HS-5 (cell line): ENCODE measurements at regions not wholly inside any gene's neighbourhood (a gene's known extent, or its start where the extent isn't known, plus 50 kb on each side); places are given as distances from the start of the nearest gene placed in this dataset.

ENCODE experiments used
- DNase-seq: peaks from one replicate; pipeline ENCODE4 v3.0.0-alpha.2; 2012; ENCODE audit warnings: low read depth

- no peak for DNase-seq
These were observed 151.7 kb upstream of the TOPAZ1 start for GRCh38 chr3:44090036-44090435.

DNA sequence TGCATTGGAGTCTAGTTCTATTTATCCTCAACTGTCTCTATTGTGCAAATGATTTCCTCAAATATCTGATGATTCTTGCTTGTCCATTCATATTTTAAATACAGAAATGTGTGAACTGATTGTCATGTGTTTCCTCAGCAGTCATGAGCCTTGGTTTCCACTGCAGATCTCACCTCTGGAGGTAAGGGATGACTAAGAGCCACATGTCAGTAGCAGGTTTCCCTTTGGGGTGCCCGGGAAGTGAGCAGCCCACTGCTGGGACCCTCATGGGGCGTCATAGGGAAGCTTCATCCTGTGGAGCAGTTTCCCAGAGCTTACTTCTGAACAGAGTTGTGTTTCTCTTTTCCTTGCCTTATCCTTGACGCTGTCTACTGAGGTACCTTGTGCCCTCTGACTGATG is 149.2 kb upstream of the TOPAZ1 start:
- DNase-seq, result no peak

DNA sequence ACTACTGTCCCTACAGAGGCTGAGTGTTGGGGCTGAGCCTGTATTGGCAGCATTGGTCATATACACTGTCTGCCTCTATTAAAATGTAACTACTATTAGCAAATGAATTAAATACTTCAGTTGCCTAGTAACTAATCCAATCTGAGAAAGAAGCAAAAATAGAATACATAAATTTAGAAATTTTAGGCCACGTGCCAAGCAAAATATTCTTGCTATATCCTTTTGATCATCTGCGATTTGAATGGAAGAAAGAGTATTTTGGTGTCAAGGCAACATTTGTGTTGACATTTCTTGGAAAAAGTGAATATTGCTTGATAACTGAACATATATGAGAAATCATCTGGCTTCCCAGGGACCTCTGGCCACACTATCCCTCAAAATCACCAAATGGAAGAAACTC is 148.2 kb upstream of the TOPAZ1 start:
- no peak for DNase-seq

GRCh38 chr3:44098656-44099415 is 142.8 kb upstream of the TOPAZ1 start:
- DNase-seq, result no peak

DNA sequence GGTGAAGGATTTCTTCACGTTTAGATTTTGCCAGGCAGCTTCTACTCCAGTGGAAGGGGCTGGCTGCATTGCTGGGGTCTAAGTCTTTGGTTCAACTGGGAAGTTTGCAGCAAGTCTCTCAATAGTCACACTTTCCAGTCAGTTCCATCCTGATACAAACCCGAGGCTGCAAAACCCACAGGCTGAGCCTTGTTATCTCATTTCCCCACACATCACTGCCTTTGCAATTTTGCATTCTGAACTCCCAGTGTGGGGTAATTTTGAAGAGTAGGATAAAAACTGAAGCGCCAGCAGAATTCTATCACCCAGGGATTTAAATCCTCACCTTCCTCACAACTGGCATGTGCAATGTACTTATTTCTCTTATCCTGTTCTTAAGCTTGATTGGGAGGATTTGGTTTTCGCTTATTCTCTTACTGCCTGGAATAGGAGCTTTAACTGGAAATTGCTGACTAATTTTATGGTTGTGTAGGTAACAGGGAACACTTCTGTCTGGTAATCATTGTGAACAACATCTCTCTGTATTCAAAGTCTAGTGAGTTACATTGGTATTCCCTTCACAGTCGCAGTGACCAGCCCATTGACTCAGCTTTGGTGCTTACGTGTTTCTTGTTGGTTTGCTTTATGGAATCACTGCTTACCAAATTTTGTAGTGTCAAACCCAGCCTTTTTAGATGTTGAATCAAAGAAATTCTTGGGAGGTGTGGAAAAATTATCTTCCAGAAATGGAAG is 142.0 kb upstream of the TOPAZ1 start:
- no peak for DNase-seq

GRCh38 chr3:44100298-44100695 is 141.4 kb upstream of the TOPAZ1 start:
- DNase-seq, result no peak

DNA sequence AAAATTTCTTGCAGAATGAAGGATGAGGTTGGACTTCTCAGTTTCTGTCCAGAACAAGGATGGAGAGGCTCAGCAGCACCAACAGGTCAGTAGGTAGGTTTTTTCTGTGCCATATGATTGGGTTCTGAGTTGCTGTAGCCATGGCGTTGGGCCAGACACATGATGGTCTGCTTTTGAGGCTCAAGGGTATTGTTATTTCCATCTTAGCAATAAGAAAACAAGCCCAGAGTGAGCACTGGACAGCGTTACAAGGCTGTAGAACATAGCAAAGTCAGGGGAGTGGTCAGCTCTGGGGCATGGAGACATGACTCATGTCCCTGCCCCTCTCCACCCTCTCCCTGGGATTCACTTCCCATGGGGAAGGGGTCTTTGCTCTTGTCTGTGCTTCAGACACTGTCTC is 137.6 kb upstream of the TOPAZ1 start:
- no peak for DNase-seq

GRCh38 chr3:44104668-44105321 is 136.9 kb upstream of the TOPAZ1 start:
- DNase-seq, result peak; percentile 39

DNA sequence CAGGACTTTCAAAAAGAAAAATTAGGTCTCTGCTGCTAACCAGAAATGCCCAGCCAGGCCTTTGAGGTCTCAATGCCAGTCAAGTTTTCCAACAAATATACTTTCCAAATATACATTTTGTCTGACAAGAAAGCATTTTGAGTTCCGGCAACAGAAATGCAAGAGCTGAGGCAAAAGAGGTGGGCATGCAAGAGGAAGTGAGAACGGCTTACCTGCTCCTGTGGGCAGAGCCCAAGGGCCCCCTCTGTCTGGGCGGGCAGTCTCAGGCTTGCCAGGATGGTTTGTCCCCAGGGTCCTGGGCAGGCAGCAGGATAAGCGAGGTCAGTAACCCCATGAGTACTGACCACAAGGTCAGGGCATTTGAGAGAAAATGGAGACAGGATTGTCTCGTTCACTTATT is 136.1 kb upstream of the TOPAZ1 start:
- DNase-seq, result no peak

DNA sequence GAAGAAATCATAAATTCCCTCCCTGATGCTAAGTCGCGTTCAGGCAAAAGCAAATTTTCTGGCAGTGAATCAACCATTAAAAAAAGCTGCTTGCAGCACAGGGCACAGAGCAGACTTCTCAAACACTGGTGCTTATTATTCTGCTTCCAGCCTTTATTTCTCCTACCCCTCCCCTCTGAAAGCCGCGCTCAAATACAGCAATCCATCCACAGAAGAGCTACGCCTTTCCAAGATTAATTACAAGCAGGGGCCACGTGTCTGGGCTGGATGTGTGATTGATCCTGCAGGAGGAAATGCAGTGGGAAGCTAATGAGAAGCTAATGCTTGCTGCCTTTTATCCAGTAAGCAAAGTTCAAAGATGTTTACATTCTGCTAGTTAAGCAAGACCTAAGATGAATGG is 134.9 kb upstream of the TOPAZ1 start:
- no peak for DNase-seq

DNA sequence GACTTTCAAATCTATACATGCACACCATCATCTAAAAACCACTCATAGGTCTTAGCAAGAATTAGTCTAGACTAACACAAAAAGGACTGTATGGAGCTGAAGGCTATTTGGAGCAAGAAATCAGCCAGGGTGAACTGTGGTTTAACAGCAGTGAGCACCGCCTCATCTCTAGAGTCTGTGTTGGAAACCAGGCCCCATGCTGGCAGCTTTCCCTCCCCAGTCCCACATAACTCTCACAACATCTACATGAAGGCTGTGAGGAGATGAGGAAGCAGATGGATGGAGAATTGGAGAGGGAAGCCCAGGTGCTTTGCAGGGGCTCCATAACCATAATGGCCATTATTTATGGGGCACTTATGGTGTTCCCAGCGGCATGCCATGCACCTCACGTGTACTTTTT is 133.2 kb upstream of the TOPAZ1 start:
- no peak for DNase-seq

- DNase-seq, result no peak
These were observed 131.8 kb upstream of the TOPAZ1 start for GRCh38 chr3:44109771-44110361.

DNA sequence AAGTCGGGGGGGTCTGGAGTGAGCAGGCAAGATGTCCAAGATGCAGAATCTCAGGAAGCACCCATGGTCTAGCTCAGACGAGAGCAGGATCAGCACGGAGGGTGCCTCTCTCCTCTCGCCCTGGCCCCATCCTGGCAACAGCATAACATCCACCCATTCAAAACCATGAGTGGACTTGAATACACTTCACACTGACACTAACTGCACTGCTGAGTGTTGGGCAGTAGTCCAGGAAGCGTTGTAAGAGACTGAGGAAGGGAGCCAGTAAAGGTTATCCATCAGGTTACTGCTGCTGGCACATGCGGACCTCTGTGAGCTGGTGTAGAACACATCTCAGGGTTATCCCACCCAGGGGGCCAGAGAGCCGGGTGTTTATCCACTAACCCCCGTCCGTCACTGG is 131.0 kb upstream of the TOPAZ1 start:
- DNase-seq, result no peak

- DNase-seq, result no peak
These were observed 130.2 kb upstream of the TOPAZ1 start for GRCh38 chr3:44111482-44111881.

DNA sequence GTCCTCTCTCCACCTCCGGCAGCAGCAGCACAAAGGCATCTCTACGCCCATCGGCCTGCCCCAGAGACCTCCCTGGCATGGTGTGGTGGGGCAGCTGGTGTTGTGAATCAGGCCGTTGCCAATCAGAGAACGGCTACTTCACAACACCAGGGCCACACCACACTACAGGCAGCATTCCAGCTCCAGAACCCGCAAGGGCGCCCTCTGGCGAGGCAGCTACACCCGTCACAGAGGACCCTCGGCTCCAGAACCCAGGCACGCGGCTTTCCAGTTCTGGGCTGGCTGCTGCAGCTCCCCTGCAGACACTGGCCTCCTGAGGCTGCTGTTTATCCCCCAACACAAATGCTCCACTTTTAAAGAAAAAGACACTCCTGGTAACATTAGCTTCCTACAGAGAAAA is 127.5 kb upstream of the TOPAZ1 start:
- no peak for DNase-seq

DNA sequence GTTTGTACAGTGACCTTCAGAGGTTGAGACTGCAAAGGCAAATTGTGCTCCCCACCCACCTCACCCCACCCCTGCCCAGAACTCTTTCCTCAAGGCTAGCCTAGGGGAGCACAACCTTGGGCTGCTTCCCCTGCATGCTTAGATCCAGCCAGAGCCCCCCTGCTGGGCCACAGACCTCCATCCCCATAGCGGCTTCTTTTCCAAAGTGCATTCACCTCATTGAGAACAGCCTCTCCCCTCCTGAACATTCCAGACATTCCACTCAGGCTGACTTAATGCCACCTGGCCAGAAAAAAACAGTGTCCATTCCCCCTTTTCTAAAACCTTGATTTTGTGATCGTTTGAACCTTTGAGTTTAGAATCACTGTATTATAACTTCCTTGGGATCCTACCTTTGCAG is 124.4 kb upstream of the TOPAZ1 start:
- DNase-seq, result no peak

DNA sequence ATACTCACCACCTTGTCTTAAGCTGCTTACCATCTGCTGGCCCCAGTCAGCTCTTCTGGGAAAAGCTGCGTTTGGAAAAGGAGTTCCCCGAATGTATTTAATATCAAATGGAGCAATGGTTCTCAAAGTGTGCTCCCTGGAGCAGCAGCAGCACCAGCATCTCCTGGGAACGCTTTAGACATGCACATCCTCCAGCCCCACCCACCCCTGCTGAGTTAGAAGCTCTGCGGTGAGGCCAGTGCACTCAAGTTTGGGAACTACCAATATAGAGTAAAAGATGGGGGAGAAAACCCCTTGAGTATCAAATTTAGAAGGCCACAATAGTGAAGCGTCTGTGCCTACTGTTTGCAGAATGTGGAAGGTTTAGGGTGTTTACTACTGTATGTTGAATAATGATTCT is 124.0 kb upstream of the TOPAZ1 start:
- no peak for DNase-seq

- no peak for DNase-seq
These were observed 120.7 kb upstream of the TOPAZ1 start for GRCh38 chr3:44120721-44121582.

DNA sequence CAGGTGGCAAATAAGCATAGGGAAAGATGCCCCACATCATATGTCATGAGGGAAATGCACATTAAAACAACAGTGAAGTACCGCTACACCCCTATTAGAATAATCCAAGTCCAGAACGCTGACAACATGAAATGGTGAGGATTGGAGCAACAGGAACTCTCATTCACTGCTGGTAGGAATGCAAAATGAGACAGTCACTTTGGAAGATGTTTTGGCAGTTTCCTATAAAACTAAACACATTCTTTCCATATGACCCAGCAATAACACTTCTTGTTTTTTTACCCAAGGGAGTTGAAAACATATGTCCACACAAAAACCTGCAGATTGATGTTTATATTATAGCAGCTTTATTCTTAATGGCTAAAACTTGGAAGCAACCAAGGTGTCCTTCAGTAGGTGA is 116.4 kb upstream of the TOPAZ1 start:
- no peak for DNase-seq

DNA sequence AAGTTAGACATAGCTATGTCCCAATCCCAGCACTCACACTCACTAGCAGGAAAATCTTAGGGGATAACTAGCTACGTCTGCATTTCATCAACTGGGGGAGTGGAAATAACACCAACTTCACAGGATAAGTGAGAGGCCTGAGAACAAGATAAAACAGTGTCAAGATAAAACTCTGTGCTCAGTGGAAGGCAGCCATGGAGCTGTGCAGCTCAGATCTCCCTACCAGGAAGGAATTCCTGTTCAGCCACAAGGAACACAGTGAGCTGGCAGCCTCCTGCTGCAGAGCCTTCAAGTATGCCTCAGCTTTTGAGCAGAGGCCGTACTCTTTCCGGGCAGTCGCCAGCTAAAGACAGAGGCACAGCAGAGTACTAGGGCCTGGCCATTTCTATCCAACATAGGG is 115.8 kb upstream of the TOPAZ1 start:
- no peak for DNase-seq

DNA sequence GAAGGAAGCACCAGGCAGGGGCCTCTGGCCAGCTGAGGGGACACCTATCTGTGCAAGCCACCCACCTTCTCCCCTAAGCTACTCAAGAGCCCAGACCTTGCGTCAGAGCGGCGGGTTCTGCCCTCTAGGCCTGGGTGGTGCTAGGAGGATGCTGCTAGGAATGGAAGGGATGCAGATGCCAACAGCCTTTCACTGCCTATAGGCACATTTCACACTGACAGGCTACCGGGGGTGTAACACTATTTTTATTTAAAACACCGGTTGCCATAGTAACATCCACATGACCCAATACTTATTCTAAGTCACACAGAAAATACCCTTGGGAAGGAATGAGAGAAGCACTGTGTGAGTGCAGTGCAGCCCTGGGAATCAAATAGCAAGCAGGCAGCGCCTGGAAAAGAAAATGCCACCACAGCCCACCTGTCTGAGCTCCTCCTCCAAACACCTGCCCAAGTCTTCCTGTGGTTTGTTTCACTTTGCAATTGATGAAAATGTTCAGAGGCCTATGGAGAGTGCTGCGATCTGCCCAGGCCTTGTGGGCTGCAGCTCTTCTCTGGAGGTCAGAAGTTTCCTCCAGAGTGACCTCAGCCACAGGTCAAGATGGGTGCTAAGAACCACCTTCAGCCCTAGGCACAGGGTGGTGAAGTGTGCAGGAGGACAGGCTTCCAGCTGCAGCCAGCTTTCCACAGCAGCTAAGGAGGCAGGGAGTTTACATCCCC is 113.5 kb upstream of the TOPAZ1 start:
- no peak for DNase-seq
